H9 (cell line): ENCODE measurements at regions not wholly inside any gene's neighbourhood (a gene's known extent, or its start where the extent isn't known, plus 50 kb on each side); places are given as distances from the start of the nearest gene placed in this dataset.

Experiments
- DNase-seq: peaks from one replicate; pipeline ENCODE4 v3.0.0-alpha.2; 2017
- H2AFZ ChIP-seq: one replicate; pipeline ENCODE4 v1.6.1; 2013; ENCODE audit warnings: mild to moderate bottlenecking, low read length, control low read depth, moderate library complexity
- H2AK5ac ChIP-seq: 2 replicates; pipeline ENCODE4 v1.6.1; 2013; ENCODE audit warnings: low read length, control low read depth, mixed read lengths; ENCODE audit not compliant: insufficient read length
- H2BK120ac ChIP-seq: one replicate; pipeline ENCODE4 v1.6.1; 2013; ENCODE audit warnings: low read depth, mild to moderate bottlenecking, low read length, control low read depth, inconsistent platforms; ENCODE audit not compliant: poor library complexity, severe bottlenecking
- H2BK12ac ChIP-seq: 2 replicates; pipeline ENCODE4 v1.6.1; 2013; ENCODE audit warnings: low read length, control low read depth, mixed read lengths, low read depth; ENCODE audit not compliant: insufficient read length
- H2BK15ac ChIP-seq: 2 replicates; pipeline ENCODE4 v1.6.1; 2013; ENCODE audit warnings: low read depth, low read length, control low read depth
- H2BK20ac ChIP-seq: one replicate; pipeline ENCODE4 v1.6.1; 2013; ENCODE audit warnings: low read depth, mild to moderate bottlenecking, low read length, control low read depth, inconsistent platforms; ENCODE audit not compliant: poor library complexity, severe bottlenecking
- H2BK5ac ChIP-seq: 2 replicates; pipeline ENCODE4 v1.6.1; 2013; ENCODE audit warnings: low read length, control low read depth, mixed read lengths; ENCODE audit not compliant: insufficient read length
- H3K14ac ChIP-seq: 2 replicates; pipeline ENCODE4 v1.6.1; 2013; ENCODE audit warnings: low read length, control low read depth; ENCODE audit not compliant: insufficient read depth
- H3K18ac ChIP-seq: 2 replicates; pipeline ENCODE4 v1.6.1; 2013; ENCODE audit warnings: low read depth, mild to moderate bottlenecking, mixed read lengths, low read length, control low read depth; ENCODE audit not compliant: insufficient read length
- H3K23ac ChIP-seq: 2 replicates; pipeline ENCODE4 v1.6.1; 2013; ENCODE audit warnings: low read length, control low read depth, mixed read lengths, low read depth; ENCODE audit not compliant: insufficient read length
- H3K23me2 ChIP-seq: 2 replicates; pipeline ENCODE4 v1.6.1; 2013; ENCODE audit warnings: low read depth, mild to moderate bottlenecking, mixed read lengths, low read length, control low read depth; ENCODE audit not compliant: insufficient read length, poor library complexity, severe bottlenecking
- H3K27ac ChIP-seq: 2 replicates; pipeline ENCODE4 v1.5.1; 2013; ENCODE audit warnings: low read length, control low read depth, mixed read lengths, low read depth; ENCODE audit not compliant: insufficient read length
- H3K27me3 ChIP-seq: 2 replicates; pipeline ENCODE4 v1.6.1; 2013; ENCODE audit warnings: low read length, control low read depth, inconsistent platforms; ENCODE audit not compliant: insufficient read depth
- H3K4ac ChIP-seq: 2 replicates; pipeline ENCODE4 v1.6.1; 2013; ENCODE audit warnings: low read depth, mild to moderate bottlenecking, control low read depth, inconsistent platforms, low read length, moderate library complexity
- H3K4me1 ChIP-seq: 2 replicates; pipeline ENCODE4 v1.6.1; 2013; ENCODE audit warnings: low read length, control low read depth, inconsistent platforms; ENCODE audit not compliant: insufficient read depth
- H3K4me2 ChIP-seq: 2 replicates; pipeline ENCODE4 v1.6.1; 2013; ENCODE audit warnings: low read length, control low read depth, mixed read lengths; ENCODE audit not compliant: insufficient read length, insufficient read depth
- H3K56ac ChIP-seq: 2 replicates; pipeline ENCODE4 v1.6.1; 2013; ENCODE audit warnings: low read depth, mild to moderate bottlenecking, mixed read lengths, low read length, control low read depth; ENCODE audit not compliant: insufficient read length
- H3K79me1 ChIP-seq: 2 replicates; pipeline ENCODE4 v1.6.1; 2013; ENCODE audit warnings: low read depth, mild to moderate bottlenecking, moderate library complexity, low read length, control low read depth, inconsistent platforms; ENCODE audit not compliant: insufficient read depth, poor library complexity, severe bottlenecking
- H3K79me2 ChIP-seq: 2 replicates; pipeline ENCODE4 v1.6.1; 2013; ENCODE audit warnings: low read length, control low read depth, inconsistent platforms; ENCODE audit not compliant: insufficient read depth
- H3K9ac ChIP-seq: 2 replicates; pipeline ENCODE4 v1.6.1; 2013; ENCODE audit warnings: low read length, control low read depth, mixed read lengths; ENCODE audit not compliant: insufficient read length; ENCODE audit errors: extremely low read depth
- H3K9me3 ChIP-seq: one replicate; pipeline ENCODE4 v1.6.1; 2013; ENCODE audit warnings: low read depth, low read length, inconsistent platforms; ENCODE audit not compliant: control insufficient read depth
- H3T11ph ChIP-seq: one replicate; pipeline ENCODE4 v1.6.1; 2013; ENCODE audit warnings: mild to moderate bottlenecking, low read length, control low read depth, inconsistent platforms
- H4K20me1 ChIP-seq: one replicate; pipeline ENCODE4 v1.6.1; 2013; ENCODE audit not compliant: control insufficient read depth, insufficient read length, insufficient read depth
- H4K5ac ChIP-seq: 2 replicates; pipeline ENCODE4 v1.6.1; 2013; ENCODE audit warnings: low read depth, mild to moderate bottlenecking, mixed read lengths, low read length, control low read depth; ENCODE audit not compliant: insufficient read length
- H4K8ac ChIP-seq: replicated peaks from 2 replicates; pipeline ENCODE4 v1.6.1; 2013; ENCODE audit warnings: low read length, control low read depth, mixed read lengths, low read depth; ENCODE audit not compliant: insufficient read length
- H4K91ac ChIP-seq: 2 replicates; pipeline ENCODE4 v1.6.1; 2013; ENCODE audit warnings: low read depth, mild to moderate bottlenecking, moderate library complexity, mixed read lengths, low read length, control low read depth; ENCODE audit not compliant: insufficient read length
- H3K27ac Mint-ChIP-seq, 3 experiments: 2 replicates in 2 of 3; 3 replicates in 1 of 3; pipeline ENCODE4 v1.8.0; 2020 to 2021; ENCODE audit warnings: mixed read lengths in 3 of 3, mild to moderate bottlenecking in 1 of 3, moderate library complexity in 1 of 3
- H3K27me3 Mint-ChIP-seq: 2 replicates; pipeline ENCODE4 v1.8.0; 2021; ENCODE audit warnings: low read depth, mild to moderate bottlenecking, moderate library complexity, mixed read lengths
- H3K36me3 Mint-ChIP-seq, 3 experiments: 2 replicates in 2 of 3; 3 replicates in 1 of 3; pipeline ENCODE4 v1.8.0; 2020 to 2021; ENCODE audit warnings: low read depth in 3 of 3, mixed read lengths in 3 of 3; ENCODE audit not compliant: insufficient read depth in 1 of 3
- H3K4me1 Mint-ChIP-seq, 2 experiments: 2 replicates each; pipeline ENCODE4 v1.8.0; 2020; ENCODE audit warnings: mixed read lengths in 2 of 2
- H3K4me3 Mint-ChIP-seq, 2 experiments: 2 replicates in 1 of 2; 3 replicates in 1 of 2; pipeline ENCODE4 v1.8.0; 2020 to 2021; ENCODE audit warnings: mild to moderate bottlenecking in 2 of 2, mixed read lengths in 2 of 2, moderate library complexity in 1 of 2
- H3K9me3 Mint-ChIP-seq, 2 experiments: 2 replicates in 1 of 2; 3 replicates in 1 of 2; pipeline ENCODE4 v1.8.0; 2020; ENCODE audit warnings: mild to moderate bottlenecking in 2 of 2, mixed read lengths in 2 of 2, moderate library complexity in 1 of 2
- CTCF ChIP-seq: fragments of 200-600 bp; sonication (generic); conservative IDR thresholded peaks from 3 replicates; pipeline ENCODE4 v1.8.0; 2021; ENCODE audit warnings: antibody characterized with exemption, mild to moderate bottlenecking
- WGBS: extraction: QIAGEN DNeasy Blood & Tissue Kit; methylation state at CpG from one replicate; pipeline ENCODE4 v1.1.7; 2013; ENCODE audit warnings: missing lambda C conversion rate, low lambda C conversion rate, mixed read lengths; ENCODE audit not compliant: insufficient read length; ENCODE audit errors: extremely low coverage; 5-methylcytosine and 5-hydroxymethylcytosine counted together

DNA sequence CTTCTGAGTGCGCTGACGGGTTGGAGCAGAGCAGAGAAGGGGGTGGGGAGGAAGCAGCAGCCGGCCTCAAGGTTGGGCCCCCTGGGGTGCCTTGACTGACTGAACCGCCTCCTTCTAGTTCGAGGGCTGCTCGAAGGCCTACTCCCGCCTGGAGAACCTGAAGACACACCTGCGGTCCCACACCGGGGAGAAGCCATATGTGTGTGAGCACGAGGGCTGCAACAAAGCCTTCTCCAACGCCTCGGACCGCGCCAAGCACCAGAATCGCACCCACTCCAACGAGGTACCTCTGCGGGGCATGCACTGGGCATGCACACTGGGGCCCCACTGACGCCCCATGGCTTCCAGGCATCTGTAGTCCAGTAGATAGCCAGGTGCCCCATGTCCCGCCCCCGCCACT lies 246.9 kb downstream of the GLI2 start:
- Histone ChIP-seq H3K56ac (no peak overlapping the region), H2AFZ (no peak overlapping the region), H4K8ac (no peak overlapping the region), H3K23me2 (no peaks in the 10 kb centered on the region), H2BK12ac (no peak overlapping the region), H2BK120ac (no peak overlapping the region), H3K18ac (no peak overlapping the region), H4K20me1 (no peaks in the 10 kb centered on the region), H3K79me2 (no peaks in the 10 kb centered on the region), H3K4me1 (no peaks in the 10 kb centered on the region), H3K4me2 (no peak overlapping the region), H2BK15ac (no peak overlapping the region), H3T11ph (no peak overlapping the region), H4K91ac (no peak overlapping the region), H2AK5ac (no peak overlapping the region), H3K23ac (no peak overlapping the region), H3K27me3 (no peaks in the 10 kb centered on the region), H3K9me3 (no peaks in the 10 kb centered on the region), H3K9ac (no peak overlapping the region), H2BK5ac (no peak overlapping the region), H3K79me1 (no peaks in the 10 kb centered on the region), H3K27ac (no peak overlapping the region), H3K4ac (no peak overlapping the region), H4K5ac (no peak overlapping the region), H2BK20ac (no peak overlapping the region), H3K14ac (no peak overlapping the region; the same call in 1 of the 2 replicates)
- Mint-ChIP-seq H3K4me1 (peaks cover 13 to 15% of the 10 kb centered on the region in 2 experiments), H3K27me3 (no peaks in the 10 kb centered on the region; the same call in 1 of the 2 replicates), H3K4me3 (no peak overlapping the region), H3K36me3 (peaks cover 46 to 83% (median 79%) of the 10 kb centered on the region in 3 experiments), H3K27ac (peak overlapping the region in 2 of 3 experiments; percentile 65 to 70; a peak in 2 of 7 replicates), H3K9me3 (no peaks in the 10 kb centered on the region)
- DNase-seq: peak; percentile 49
- WGBS: no CpG with 5 or more reads among the region's 20 CpGs
- TF ChIP-seq CTCF: no peak
